Nephron progenitor cell (in vitro differentiated cells): ENCODE measurements at regions not wholly inside any gene's neighbourhood (a gene's known extent, or its start where the extent isn't known, plus 50 kb on each side); places are given as distances from the start of the nearest gene placed in this dataset.
A peak's percentile ranks its signal among the peaks of the same experiment; 100 is the strongest.

Experiments
- DNase-seq: peaks from one replicate; pipeline ENCODE4 v3.0.0; 2021
- H3K27ac Mint-ChIP-seq: 2 replicates; pipeline ENCODE4 v1.8.0; 2021; ENCODE audit warnings: mild to moderate bottlenecking, moderate library complexity, mixed read lengths
- H3K27me3 Mint-ChIP-seq: 2 replicates; pipeline ENCODE4 v1.8.0; 2021; ENCODE audit warnings: mild to moderate bottlenecking, low read depth, mixed read lengths; ENCODE audit not compliant: poor library complexity
- H3K36me3 Mint-ChIP-seq: 2 replicates; pipeline ENCODE4 v1.8.0; 2021; ENCODE audit warnings: low read depth, mixed read lengths
- H3K4me1 Mint-ChIP-seq: 2 replicates; pipeline ENCODE4 v1.8.0; 2021; ENCODE audit warnings: mixed read lengths
- H3K4me3 Mint-ChIP-seq: 2 replicates; pipeline ENCODE4 v1.8.0; 2021; ENCODE audit warnings: mild to moderate bottlenecking, moderate library complexity, mixed read lengths
- H3K9me3 Mint-ChIP-seq: 2 replicates; pipeline ENCODE4 v1.8.0; 2021; ENCODE audit warnings: mild to moderate bottlenecking, moderate library complexity, mixed read lengths
- CTCF ChIP-seq: fragments of 200-600 bp; sonication (generic); IDR thresholded peaks from 2 replicates; pipeline ENCODE4 v1.5.0; 2021; ENCODE audit warnings: antibody characterized with exemption

GRCh38 chr5:124668353-124669299 lies 77.8 kb downstream of the ZNF608 start:
- no peak for TF ChIP-seq CTCF
- Mint-ChIP-seq H3K9me3 (no peaks in the 10 kb centered on the region), H3K4me3 (no peak overlapping the region), H3K4me1 (peaks cover 53% of the 10 kb centered on the region), H3K27me3 (no peaks in the 10 kb centered on the region), H3K27ac (peak overlapping the region; percentile 47), H3K36me3 (peaks cover 24% of the 10 kb centered on the region)
- DNase-seq, result no peak

- Mint-ChIP-seq H3K9me3 (no peaks in the 10 kb centered on the region), H3K4me3 (peak overlapping the region; percentile 11), H3K4me1 (peaks cover 27% of the 10 kb centered on the region), H3K27ac (peak overlapping the region; percentile 85), H3K36me3 (peaks cover 24% of the 10 kb centered on the region), H3K27me3 (no peaks in the 10 kb centered on the region)
- no peak for TF ChIP-seq CTCF
- no peak for DNase-seq
Measured at GRCh38 chr5:124665625-124666024, 80.8 kb downstream of the ZNF608 start.

- Mint-ChIP-seq H3K9me3 (no peaks in the 10 kb centered on the region), H3K27ac (no peak overlapping the region), H3K36me3 (peaks cover 24% of the 10 kb centered on the region), H3K27me3 (no peaks in the 10 kb centered on the region), H3K4me1 (peaks cover 21% of the 10 kb centered on the region), H3K4me3 (no peak overlapping the region)
- no peak for DNase-seq
- no peak for TF ChIP-seq CTCF
Measured at GRCh38 chr5:124665035-124665434, 81.4 kb downstream of the ZNF608 start.

GRCh38 chr5:124664287-124664686 lies 82.2 kb downstream of the ZNF608 start:
- DNase-seq, result no peak
- Mint-ChIP-seq H3K4me1 (peaks cover 14% of the 10 kb centered on the region), H3K4me3 (peak overlapping the region; percentile 37), H3K27me3 (no peaks in the 10 kb centered on the region), H3K36me3 (peaks cover 24% of the 10 kb centered on the region), H3K9me3 (no peaks in the 10 kb centered on the region), H3K27ac (no peak overlapping the region)
- TF ChIP-seq CTCF, result no peak

- H3K9me3 Mint-ChIP-seq, result no peaks in the 10 kb centered on the region
- no peak for TF ChIP-seq CTCF
- peaks cover 2% of the 10 kb centered on the region for H3K4me1 Mint-ChIP-seq
- H3K36me3 Mint-ChIP-seq, result peaks cover 16% of the 10 kb centered on the region
- H3K27me3 Mint-ChIP-seq, result no peaks in the 10 kb centered on the region
- H3K4me3 Mint-ChIP-seq, result peak overlapping the region; percentile 50
- no peak for DNase-seq
- H3K27ac Mint-ChIP-seq, result peak overlapping the region; percentile 97
Measured at GRCh38 chr5:124663101-124663506, 83.3 kb downstream of the ZNF608 start.
